Body of pancreas (tissue), 4 donors: ENCODE measurements at regions not wholly inside any gene's neighbourhood (a gene's known extent, or its start where the extent isn't known, plus 50 kb on each side); places are given as distances from the start of the nearest gene placed in this dataset.

Experiments used
- POLR2A ChIP-seq, 3 donors: fragments of 450-650 bp; IDR thresholded peaks; one replicate each; pipeline ENCODE4 v1.6.1; 2016; ENCODE audit warnings: antibody characterized with exemption in 3 of 3, mild to moderate bottlenecking in 2 of 3
- TF ChIP-seq, protein P1 (sequence below), 7 experiments: fragments of 450-650 bp in 4 of 7; fragments of 200-600 bp in 3 of 7; sonication (generic) in 3 of 7; IDR thresholded peaks; one replicate each; pipeline ENCODE4 v1.5.1; 2016 to 2019; ENCODE audit warnings: antibody characterized with exemption in 7 of 7

DNA sequence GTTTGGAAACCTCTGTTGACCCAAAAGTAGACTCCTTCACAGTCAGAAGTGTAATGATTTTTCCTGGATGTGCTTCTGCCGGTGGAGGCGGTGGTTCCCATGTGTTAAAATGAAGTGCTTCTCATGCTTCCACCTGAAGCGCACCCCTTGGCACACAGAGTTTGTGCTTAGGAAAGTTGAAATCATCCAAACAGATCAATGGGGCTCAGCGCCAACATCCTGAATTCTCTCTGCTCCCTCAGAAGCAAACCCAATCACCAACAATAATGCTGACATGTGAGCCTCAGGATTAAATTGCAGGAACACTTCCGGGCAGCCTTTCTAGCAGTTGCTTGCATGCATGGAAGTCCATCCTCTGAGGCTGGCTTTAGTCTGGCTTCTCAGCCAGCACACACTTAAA is 71.0 kb downstream of the MED10 start:
- TF ChIP-seq, protein P1, sequence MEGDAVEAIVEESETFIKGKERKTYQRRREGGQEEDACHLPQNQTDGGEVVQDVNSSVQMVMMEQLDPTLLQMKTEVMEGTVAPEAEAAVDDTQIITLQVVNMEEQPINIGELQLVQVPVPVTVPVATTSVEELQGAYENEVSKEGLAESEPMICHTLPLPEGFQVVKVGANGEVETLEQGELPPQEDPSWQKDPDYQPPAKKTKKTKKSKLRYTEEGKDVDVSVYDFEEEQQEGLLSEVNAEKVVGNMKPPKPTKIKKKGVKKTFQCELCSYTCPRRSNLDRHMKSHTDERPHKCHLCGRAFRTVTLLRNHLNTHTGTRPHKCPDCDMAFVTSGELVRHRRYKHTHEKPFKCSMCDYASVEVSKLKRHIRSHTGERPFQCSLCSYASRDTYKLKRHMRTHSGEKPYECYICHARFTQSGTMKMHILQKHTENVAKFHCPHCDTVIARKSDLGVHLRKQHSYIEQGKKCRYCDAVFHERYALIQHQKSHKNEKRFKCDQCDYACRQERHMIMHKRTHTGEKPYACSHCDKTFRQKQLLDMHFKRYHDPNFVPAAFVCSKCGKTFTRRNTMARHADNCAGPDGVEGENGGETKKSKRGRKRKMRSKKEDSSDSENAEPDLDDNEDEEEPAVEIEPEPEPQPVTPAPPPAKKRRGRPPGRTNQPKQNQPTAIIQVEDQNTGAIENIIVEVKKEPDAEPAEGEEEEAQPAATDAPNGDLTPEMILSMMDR (IDR thresholded peaks at IDR 0.05), result no peak
- no peak for TF ChIP-seq POLR2A (IDR thresholded peaks at IDR 0.05)
